Stimulated activated CD4-positive, alpha-beta T cell treated with anti-CD3 and anti-CD28 coated beads, Interleukin-4, amount 100 ng/mL, for 1 hour (primary cell): ENCODE measurements at regions not wholly inside any gene's neighbourhood (a gene's known extent, or its start where the extent isn't known, plus 50 kb on each side); places are given as distances from the start of the nearest gene placed in this dataset.
"Not testable (repeated sequence)": the region's sequence is repeated elsewhere in the genome, so short reads cannot be mapped to it uniquely, and the experiment has no call there.

Source experiments
- DNase-seq: peaks from one replicate; pipeline ENCODE4 v3.0.0-alpha.2; 2020

- DNase-seq = peak; percentile 64
These were observed 69.4 kb upstream of the EVL start for GRCh38 chr14:99995700-99996356.

- no peak for DNase-seq
These were observed 68.2 kb upstream of the EVL start for GRCh38 chr14:99996951-99997571.

GRCh38 chr14:100000398-100000797, 64.8 kb upstream of the EVL start:
- DNase-seq = not testable (repeated sequence)

- DNase-seq = no peak
These were observed 60.8 kb upstream of the EVL start for GRCh38 chr14:100004392-100004791.

- DNase-seq = no peak
These were observed 58.0 kb upstream of the EVL start for GRCh38 chr14:100007254-100007653.

GRCh38 chr14:100009802-100010201, 55.4 kb upstream of the EVL start:
- DNase-seq = not testable (repeated sequence)

GRCh38 chr14:100010679-100011078, 54.5 kb upstream of the EVL start:
- no peak for DNase-seq

GRCh38 chr14:100011628-100012325, 53.4 kb upstream of the EVL start:
- no peak for DNase-seq

- no peak for DNase-seq
These were observed 52.5 kb upstream of the EVL start for GRCh38 chr14:100012478-100013327.

- DNase-seq = no peak
These were observed 50.0 kb upstream of the EVL start for GRCh38 chr14:100015251-100015655.
